ENCODE measurements at regions not wholly inside any gene's neighbourhood (a gene's known extent, or its start where the extent isn't known, plus 50 kb on each side); places are given as distances from the start of the nearest gene placed in this dataset.

DNA sequence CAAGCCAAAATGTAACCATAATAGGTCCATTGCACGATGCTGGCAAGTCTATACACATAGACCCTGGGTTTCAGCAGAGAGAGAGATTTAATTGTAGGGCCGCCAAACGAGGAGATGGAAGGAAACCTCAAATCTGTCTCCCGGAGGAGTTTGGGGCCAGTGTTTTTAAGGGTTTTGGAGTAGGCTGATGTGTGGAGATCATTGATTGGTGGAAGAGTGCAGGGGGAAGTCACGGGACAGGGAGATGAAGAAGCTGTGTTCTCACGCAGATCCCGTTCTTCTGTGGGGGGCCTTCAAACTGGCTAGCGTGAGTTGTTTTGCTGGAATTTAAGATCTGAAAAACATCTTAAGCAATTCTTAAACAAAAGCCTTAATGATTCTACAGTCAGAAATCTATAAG lies 84.8 kb downstream of the KATNIP start (continued):
- TF ChIP-seq, protein P1, sequence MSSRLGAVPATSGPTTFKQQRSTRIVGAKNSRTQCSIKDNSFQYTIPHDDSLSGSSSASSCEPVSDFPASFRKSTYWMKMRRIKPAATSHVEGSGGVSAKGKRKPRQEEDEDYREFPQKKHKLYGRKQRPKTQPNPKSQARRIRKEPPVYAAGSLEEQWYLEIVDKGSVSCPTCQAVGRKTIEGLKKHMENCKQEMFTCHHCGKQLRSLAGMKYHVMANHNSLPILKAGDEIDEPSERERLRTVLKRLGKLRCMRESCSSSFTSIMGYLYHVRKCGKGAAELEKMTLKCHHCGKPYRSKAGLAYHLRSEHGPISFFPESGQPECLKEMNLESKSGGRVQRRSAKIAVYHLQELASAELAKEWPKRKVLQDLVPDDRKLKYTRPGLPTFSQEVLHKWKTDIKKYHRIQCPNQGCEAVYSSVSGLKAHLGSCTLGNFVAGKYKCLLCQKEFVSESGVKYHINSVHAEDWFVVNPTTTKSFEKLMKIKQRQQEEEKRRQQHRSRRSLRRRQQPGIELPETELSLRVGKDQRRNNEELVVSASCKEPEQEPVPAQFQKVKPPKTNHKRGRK (CRISPR knock-in tag; IDR thresholded peaks at IDR 0.05; ENCODE audit: borderline replicate concordance): no peak
- TF ChIP-seq ZBTB21 (CRISPR knock-in tag; IDR thresholded peaks at IDR 0.05; ENCODE audit: borderline replicate concordance) (no peak), ZNF423 (CRISPR knock-in tag; IDR thresholded peaks at IDR 0.05) (no peak), ZNF416 (CRISPR knock-in tag; IDR thresholded peaks at IDR 0.05) (no peak), FOXK1 (CRISPR knock-in tag; IDR thresholded peaks at IDR 0.05) (no peak)

DNA sequence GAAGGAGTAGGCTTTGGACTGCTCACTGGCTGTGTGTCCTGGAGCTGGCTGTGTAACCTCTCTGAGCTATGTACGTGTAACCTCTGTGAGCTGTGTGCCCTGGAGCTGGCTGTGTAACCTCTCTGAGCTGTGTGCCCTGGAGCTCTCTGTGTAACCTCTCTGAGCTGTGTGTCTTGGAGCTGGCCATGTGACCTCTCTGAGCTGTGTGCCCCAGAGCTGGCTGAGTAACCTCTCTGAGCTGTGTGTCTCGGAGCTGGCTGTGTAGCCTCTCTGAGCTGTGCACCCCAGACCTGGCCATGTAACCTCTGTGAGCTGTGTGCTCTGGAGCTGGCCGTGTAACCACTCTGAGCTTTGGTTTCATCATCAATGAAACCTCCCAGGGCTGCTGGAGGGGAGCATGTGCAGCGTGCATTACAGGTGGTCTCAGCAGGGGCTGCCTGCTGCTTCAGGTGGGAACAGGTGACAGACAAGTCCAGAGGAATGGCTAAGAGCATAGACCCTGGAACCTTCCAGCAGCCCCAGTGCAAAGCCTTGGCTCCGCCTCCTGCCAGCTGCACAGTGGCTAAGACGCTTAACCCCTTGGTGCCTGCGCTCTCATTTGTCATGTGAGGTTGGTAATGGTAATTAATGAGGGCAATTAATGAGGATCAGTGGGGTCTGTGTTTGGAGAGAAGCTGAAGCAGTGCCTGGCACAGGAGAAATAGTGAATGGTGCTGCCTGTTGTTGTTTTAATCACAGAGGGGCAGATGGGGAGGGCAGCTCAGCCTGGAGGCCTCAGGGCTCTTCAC lies 86.7 kb downstream of the KATNIP start:
- no peak for DNase-seq (ENCODE audit: low spot score)
- TF ChIP-seq, protein P2, sequence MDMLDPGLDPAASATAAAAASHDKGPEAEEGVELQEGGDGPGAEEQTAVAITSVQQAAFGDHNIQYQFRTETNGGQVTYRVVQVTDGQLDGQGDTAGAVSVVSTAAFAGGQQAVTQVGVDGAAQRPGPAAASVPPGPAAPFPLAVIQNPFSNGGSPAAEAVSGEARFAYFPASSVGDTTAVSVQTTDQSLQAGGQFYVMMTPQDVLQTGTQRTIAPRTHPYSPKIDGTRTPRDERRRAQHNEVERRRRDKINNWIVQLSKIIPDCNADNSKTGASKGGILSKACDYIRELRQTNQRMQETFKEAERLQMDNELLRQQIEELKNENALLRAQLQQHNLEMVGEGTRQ (CRISPR knock-in tag; IDR thresholded peaks at IDR 0.05): no peak
- TF ChIP-seq TCF7 (CRISPR knock-in tag; IDR thresholded peaks at IDR 0.05; ENCODE audit: low read depth) (no peak), ZNF416 (CRISPR knock-in tag; IDR thresholded peaks at IDR 0.05) (no peak), ZBTB21 (CRISPR knock-in tag; IDR thresholded peaks at IDR 0.05; ENCODE audit: borderline replicate concordance) (no peak), OVOL2 (CRISPR knock-in tag; IDR thresholded peaks at IDR 0.05; ENCODE audit: borderline replicate concordance) (no peak), ZNF138 (CRISPR knock-in tag; conservative IDR thresholded peaks at IDR 0.05) (no peak), NR3C1 (CRISPR knock-in tag; conservative IDR thresholded peaks at IDR 0.05; ENCODE audit: low read depth) (no peak), ESRRA (CRISPR knock-in tag; IDR thresholded peaks at IDR 0.05; ENCODE audit: borderline replicate concordance) (no peak)
- TF ChIP-seq, protein P3, sequence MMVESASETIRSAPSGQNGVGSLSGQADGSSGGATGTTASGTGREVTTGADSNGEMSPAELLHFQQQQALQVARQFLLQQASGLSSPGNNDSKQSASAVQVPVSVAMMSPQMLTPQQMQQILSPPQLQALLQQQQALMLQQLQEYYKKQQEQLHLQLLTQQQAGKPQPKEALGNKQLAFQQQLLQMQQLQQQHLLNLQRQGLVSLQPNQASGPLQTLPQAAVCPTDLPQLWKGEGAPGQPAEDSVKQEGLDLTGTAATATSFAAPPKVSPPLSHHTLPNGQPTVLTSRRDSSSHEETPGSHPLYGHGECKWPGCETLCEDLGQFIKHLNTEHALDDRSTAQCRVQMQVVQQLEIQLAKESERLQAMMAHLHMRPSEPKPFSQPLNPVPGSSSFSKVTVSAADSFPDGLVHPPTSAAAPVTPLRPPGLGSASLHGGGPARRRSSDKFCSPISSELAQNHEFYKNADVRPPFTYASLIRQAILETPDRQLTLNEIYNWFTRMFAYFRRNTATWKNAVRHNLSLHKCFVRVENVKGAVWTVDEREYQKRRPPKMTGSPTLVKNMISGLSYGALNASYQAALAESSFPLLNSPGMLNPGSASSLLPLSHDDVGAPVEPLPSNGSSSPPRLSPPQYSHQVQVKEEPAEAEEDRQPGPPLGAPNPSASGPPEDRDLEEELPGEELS (CRISPR knock-in tag; IDR thresholded peaks at IDR 0.05): no peak
- TF ChIP-seq, protein P4, sequence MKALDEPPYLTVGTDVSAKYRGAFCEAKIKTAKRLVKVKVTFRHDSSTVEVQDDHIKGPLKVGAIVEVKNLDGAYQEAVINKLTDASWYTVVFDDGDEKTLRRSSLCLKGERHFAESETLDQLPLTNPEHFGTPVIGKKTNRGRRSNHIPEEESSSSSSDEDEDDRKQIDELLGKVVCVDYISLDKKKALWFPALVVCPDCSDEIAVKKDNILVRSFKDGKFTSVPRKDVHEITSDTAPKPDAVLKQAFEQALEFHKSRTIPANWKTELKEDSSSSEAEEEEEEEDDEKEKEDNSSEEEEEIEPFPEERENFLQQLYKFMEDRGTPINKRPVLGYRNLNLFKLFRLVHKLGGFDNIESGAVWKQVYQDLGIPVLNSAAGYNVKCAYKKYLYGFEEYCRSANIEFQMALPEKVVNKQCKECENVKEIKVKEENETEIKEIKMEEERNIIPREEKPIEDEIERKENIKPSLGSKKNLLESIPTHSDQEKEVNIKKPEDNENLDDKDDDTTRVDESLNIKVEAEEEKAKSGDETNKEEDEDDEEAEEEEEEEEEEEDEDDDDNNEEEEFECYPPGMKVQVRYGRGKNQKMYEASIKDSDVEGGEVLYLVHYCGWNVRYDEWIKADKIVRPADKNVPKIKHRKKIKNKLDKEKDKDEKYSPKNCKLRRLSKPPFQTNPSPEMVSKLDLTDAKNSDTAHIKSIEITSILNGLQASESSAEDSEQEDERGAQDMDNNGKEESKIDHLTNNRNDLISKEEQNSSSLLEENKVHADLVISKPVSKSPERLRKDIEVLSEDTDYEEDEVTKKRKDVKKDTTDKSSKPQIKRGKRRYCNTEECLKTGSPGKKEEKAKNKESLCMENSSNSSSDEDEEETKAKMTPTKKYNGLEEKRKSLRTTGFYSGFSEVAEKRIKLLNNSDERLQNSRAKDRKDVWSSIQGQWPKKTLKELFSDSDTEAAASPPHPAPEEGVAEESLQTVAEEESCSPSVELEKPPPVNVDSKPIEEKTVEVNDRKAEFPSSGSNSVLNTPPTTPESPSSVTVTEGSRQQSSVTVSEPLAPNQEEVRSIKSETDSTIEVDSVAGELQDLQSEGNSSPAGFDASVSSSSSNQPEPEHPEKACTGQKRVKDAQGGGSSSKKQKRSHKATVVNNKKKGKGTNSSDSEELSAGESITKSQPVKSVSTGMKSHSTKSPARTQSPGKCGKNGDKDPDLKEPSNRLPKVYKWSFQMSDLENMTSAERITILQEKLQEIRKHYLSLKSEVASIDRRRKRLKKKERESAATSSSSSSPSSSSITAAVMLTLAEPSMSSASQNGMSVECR (CRISPR knock-in tag; IDR thresholded peaks at IDR 0.05; ENCODE audit: borderline replicate concordance): no peak
- TF ChIP-seq, protein P5, sequence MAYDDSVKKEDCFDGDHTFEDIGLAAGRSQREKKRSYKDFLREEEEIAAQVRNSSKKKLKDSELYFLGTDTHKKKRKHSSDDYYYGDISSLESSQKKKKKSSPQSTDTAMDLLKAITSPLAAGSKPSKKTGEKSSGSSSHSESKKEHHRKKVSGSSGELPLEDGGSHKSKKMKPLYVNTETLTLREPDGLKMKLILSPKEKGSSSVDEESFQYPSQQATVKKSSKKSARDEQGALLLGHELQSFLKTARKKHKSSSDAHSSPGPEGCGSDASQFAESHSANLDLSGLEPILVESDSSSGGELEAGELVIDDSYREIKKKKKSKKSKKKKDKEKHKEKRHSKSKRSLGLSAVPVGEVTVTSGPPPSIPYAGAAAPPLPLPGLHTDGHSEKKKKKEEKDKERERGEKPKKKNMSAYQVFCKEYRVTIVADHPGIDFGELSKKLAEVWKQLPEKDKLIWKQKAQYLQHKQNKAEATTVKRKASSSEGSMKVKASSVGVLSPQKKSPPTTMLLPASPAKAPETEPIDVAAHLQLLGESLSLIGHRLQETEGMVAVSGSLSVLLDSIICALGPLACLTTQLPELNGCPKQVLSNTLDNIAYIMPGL (CRISPR knock-in tag; IDR thresholded peaks at IDR 0.05): no peak
- TF ChIP-seq, protein P6, sequence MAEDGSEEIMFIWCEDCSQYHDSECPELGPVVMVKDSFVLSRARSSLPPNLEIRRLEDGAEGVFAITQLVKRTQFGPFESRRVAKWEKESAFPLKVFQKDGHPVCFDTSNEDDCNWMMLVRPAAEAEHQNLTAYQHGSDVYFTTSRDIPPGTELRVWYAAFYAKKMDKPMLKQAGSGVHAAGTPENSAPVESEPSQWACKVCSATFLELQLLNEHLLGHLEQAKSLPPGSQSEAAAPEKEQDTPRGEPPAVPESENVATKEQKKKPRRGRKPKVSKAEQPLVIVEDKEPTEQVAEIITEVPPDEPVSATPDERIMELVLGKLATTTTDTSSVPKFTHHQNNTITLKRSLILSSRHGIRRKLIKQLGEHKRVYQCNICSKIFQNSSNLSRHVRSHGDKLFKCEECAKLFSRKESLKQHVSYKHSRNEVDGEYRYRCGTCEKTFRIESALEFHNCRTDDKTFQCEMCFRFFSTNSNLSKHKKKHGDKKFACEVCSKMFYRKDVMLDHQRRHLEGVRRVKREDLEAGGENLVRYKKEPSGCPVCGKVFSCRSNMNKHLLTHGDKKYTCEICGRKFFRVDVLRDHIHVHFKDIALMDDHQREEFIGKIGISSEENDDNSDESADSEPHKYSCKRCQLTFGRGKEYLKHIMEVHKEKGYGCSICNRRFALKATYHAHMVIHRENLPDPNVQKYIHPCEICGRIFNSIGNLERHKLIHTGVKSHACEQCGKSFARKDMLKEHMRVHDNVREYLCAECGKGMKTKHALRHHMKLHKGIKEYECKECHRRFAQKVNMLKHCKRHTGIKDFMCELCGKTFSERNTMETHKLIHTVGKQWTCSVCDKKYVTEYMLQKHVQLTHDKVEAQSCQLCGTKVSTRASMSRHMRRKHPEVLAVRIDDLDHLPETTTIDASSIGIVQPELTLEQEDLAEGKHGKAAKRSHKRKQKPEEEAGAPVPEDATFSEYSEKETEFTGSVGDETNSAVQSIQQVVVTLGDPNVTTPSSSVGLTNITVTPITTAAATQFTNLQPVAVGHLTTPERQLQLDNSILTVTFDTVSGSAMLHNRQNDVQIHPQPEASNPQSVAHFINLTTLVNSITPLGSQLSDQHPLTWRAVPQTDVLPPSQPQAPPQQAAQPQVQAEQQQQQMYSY (CRISPR knock-in tag; IDR thresholded peaks at IDR 0.05): no peak
- ChIA-PET CTCF (interaction anchor here (0.9 to 2.1 kb wide), 3 partner anchors 11 to 231 kb away, joined by 3 to 16 read pairs (median 4); no protein-coding TSS in a partner anchor), POLR2A (no interaction called here)
- Mint-ChIP-seq H3K36me3 (peaks cover 10% of the 10 kb centered on the region), H3K27me3 (ENCODE audit: low read depth) (no peaks in the 10 kb centered on the region), H3K9me3 (no peaks in the 10 kb centered on the region; the same call in 1 of the 2 replicates), H3K27ac (peak overlapping the region; percentile 86; the same call in 1 of the 2 replicates), H3K4me1 (peaks cover 32% of the 10 kb centered on the region), H3K4me3 (no peak overlapping the region)
- no peak for ATAC-seq

Measured in WTC11 (cell line).